ENCODE measurements at regions not wholly inside any gene's neighbourhood (a gene's known extent, or its start where the extent isn't known, plus 50 kb on each side); places are given as distances from the start of the nearest gene placed in this dataset.

DNA sequence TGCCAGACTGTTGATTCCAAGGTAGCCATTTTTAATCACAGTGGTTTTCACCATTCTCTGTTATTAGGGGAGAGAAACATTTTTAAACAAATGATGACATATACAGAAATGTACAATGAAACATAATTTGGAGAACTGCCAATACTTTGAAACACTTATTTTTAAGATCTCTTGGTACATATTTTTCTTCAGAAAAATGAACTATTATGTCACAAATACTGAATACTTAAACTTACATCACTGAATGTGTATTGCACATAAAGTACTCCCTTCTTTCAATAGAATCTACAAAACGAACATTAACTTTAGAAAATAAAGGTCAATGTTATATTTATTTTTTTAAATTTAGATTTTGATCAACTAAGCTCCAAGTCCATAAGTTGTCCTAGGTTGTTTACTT lies 71.7 kb upstream of the CPNE8 start:
- TF ChIP-seq CTCF (IDR thresholded peaks at IDR 0.05; ENCODE audit: low read depth, low read length), result no peak
- no peak overlapping the region for H3K4me3 ChIP-seq (replicated peaks in 1 of 2; ENCODE audit: low read depth in 2 of 2, low read length in 2 of 2)
- no peak for DNase-seq (ENCODE audit: low read depth in 2 of 2)

DNA sequence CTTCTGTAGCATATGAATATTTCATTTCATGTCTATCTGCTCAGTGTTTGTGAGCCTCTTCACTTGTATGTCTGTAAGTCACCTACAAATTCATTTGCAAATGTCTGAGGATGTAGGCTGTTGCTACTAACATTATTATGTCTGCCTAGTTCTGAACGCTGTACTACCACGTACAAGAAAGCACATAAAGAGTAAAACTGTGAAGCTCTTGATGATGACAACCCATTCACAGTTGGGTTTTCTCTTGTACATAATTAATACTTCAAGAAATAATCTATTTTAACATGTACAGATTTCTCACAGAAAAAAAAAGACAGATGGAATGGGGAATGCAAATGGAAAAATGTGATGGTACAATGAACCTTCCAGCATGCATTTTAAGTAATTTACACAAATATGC lies 64.3 kb upstream of the CPNE8 start:
- no peak for DNase-seq (ENCODE audit: low read depth in 2 of 2)
- no peak for TF ChIP-seq CTCF (IDR thresholded peaks at IDR 0.05; ENCODE audit: low read depth, low read length)
- H3K4me3 ChIP-seq (replicated peaks in 1 of 2; ENCODE audit: low read depth in 2 of 2, low read length in 2 of 2), result no peak overlapping the region

DNA sequence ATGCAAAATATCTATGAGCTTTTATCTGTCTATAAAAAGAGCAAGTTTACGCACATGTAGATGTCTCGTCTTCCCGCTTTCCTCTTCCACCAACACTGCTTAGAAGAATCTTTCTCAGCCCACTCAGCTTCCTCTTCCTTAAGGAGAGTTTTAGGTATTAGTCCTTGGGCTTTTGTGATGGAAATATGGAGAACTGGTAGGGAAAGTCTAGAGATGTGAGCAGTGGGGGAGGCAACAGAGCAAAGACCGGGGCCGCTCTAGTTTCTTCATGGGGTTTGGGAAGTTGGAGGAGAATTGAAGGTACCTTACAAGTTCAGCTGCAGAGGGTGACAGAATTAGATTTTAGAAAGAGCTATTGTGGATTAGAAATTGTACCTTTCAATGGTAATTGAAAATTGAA lies 56.3 kb upstream of the CPNE8 start:
- no peak overlapping the region for H3K4me3 ChIP-seq (replicated peaks in 1 of 2; ENCODE audit: low read depth in 2 of 2, low read length in 2 of 2)
- no peak for TF ChIP-seq CTCF (IDR thresholded peaks at IDR 0.05; ENCODE audit: low read depth, low read length)
- DNase-seq (ENCODE audit: low read depth in 2 of 2), result no peak

GRCh38 chr12:38961012-38961411 lies 55.6 kb upstream of the CPNE8 start:
- TF ChIP-seq CTCF (IDR thresholded peaks at IDR 0.05; ENCODE audit: low read depth, low read length), result no peak
- H3K4me3 ChIP-seq (replicated peaks in 1 of 2; ENCODE audit: low read depth in 2 of 2, low read length in 2 of 2), result no peak overlapping the region
- no peak for DNase-seq (ENCODE audit: low read depth in 2 of 2)

DNA sequence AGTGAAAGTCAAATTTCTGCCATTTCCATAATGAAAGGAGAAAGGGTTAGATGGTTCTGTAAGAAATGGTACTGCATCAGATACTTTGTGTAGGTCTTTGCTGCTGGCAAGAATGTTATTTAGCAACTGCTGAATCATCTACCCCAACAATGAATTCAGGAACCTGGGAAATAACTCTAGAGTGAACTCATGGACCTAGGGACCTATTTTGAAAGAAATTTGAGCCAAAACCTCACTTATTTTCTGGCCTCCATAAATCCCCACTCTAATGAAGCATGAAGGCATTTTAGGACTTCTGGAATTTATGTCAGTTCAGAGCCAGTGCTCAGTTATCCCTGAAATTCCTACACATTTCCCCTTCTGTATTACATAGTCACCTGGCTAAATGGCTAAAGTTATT lies 50.9 kb upstream of the CPNE8 start:
- TF ChIP-seq CTCF (IDR thresholded peaks at IDR 0.05; ENCODE audit: low read depth, low read length), result no peak
- DNase-seq (ENCODE audit: low read depth in 2 of 2), result peak in 1 of 2 donors; percentile 82
- H3K4me3 ChIP-seq (replicated peaks in 1 of 2; ENCODE audit: low read depth in 2 of 2, low read length in 2 of 2), result no peak overlapping the region

Data from cardiac fibroblast (primary cell).